H9 (cell line): ENCODE measurements at regions not wholly inside any gene's neighbourhood (a gene's known extent, or its start where the extent isn't known, plus 50 kb on each side); places are given as distances from the start of the nearest gene placed in this dataset.

Experiments used
- DNase-seq: peaks from one replicate; pipeline ENCODE4 v3.0.0-alpha.2; 2017
- H2AFZ ChIP-seq: one replicate; pipeline ENCODE4 v1.6.1; 2013; ENCODE audit warnings: mild to moderate bottlenecking, low read length, control low read depth, moderate library complexity
- H2AK5ac ChIP-seq: 2 replicates; pipeline ENCODE4 v1.6.1; 2013; ENCODE audit warnings: low read length, control low read depth, mixed read lengths; ENCODE audit not compliant: insufficient read length
- H2BK120ac ChIP-seq: one replicate; pipeline ENCODE4 v1.6.1; 2013; ENCODE audit warnings: low read depth, mild to moderate bottlenecking, low read length, control low read depth, inconsistent platforms; ENCODE audit not compliant: poor library complexity, severe bottlenecking
- H2BK12ac ChIP-seq: 2 replicates; pipeline ENCODE4 v1.6.1; 2013; ENCODE audit warnings: low read length, control low read depth, mixed read lengths, low read depth; ENCODE audit not compliant: insufficient read length
- H2BK15ac ChIP-seq: 2 replicates; pipeline ENCODE4 v1.6.1; 2013; ENCODE audit warnings: low read depth, low read length, control low read depth
- H2BK20ac ChIP-seq: one replicate; pipeline ENCODE4 v1.6.1; 2013; ENCODE audit warnings: low read depth, mild to moderate bottlenecking, low read length, control low read depth, inconsistent platforms; ENCODE audit not compliant: poor library complexity, severe bottlenecking
- H2BK5ac ChIP-seq: 2 replicates; pipeline ENCODE4 v1.6.1; 2013; ENCODE audit warnings: low read length, control low read depth, mixed read lengths; ENCODE audit not compliant: insufficient read length
- H3K14ac ChIP-seq: 2 replicates; pipeline ENCODE4 v1.6.1; 2013; ENCODE audit warnings: low read length, control low read depth; ENCODE audit not compliant: insufficient read depth
- H3K18ac ChIP-seq: 2 replicates; pipeline ENCODE4 v1.6.1; 2013; ENCODE audit warnings: low read depth, mild to moderate bottlenecking, mixed read lengths, low read length, control low read depth; ENCODE audit not compliant: insufficient read length
- H3K23ac ChIP-seq: 2 replicates; pipeline ENCODE4 v1.6.1; 2013; ENCODE audit warnings: low read length, control low read depth, mixed read lengths, low read depth; ENCODE audit not compliant: insufficient read length
- H3K23me2 ChIP-seq: 2 replicates; pipeline ENCODE4 v1.6.1; 2013; ENCODE audit warnings: low read depth, mild to moderate bottlenecking, mixed read lengths, low read length, control low read depth; ENCODE audit not compliant: insufficient read length, poor library complexity, severe bottlenecking
- H3K27ac ChIP-seq: 2 replicates; pipeline ENCODE4 v1.5.1; 2013; ENCODE audit warnings: low read length, control low read depth, mixed read lengths, low read depth; ENCODE audit not compliant: insufficient read length
- H3K27me3 ChIP-seq: 2 replicates; pipeline ENCODE4 v1.6.1; 2013; ENCODE audit warnings: low read length, control low read depth, inconsistent platforms; ENCODE audit not compliant: insufficient read depth
- H3K4ac ChIP-seq: 2 replicates; pipeline ENCODE4 v1.6.1; 2013; ENCODE audit warnings: low read depth, mild to moderate bottlenecking, control low read depth, inconsistent platforms, low read length, moderate library complexity
- H3K4me1 ChIP-seq: 2 replicates; pipeline ENCODE4 v1.6.1; 2013; ENCODE audit warnings: low read length, control low read depth, inconsistent platforms; ENCODE audit not compliant: insufficient read depth
- H3K4me2 ChIP-seq: 2 replicates; pipeline ENCODE4 v1.6.1; 2013; ENCODE audit warnings: low read length, control low read depth, mixed read lengths; ENCODE audit not compliant: insufficient read length, insufficient read depth
- H3K56ac ChIP-seq: 2 replicates; pipeline ENCODE4 v1.6.1; 2013; ENCODE audit warnings: low read depth, mild to moderate bottlenecking, mixed read lengths, low read length, control low read depth; ENCODE audit not compliant: insufficient read length
- H3K79me1 ChIP-seq: 2 replicates; pipeline ENCODE4 v1.6.1; 2013; ENCODE audit warnings: low read depth, mild to moderate bottlenecking, moderate library complexity, low read length, control low read depth, inconsistent platforms; ENCODE audit not compliant: insufficient read depth, poor library complexity, severe bottlenecking
- H3K79me2 ChIP-seq: 2 replicates; pipeline ENCODE4 v1.6.1; 2013; ENCODE audit warnings: low read length, control low read depth, inconsistent platforms; ENCODE audit not compliant: insufficient read depth
- H3K9ac ChIP-seq: 2 replicates; pipeline ENCODE4 v1.6.1; 2013; ENCODE audit warnings: low read length, control low read depth, mixed read lengths; ENCODE audit not compliant: insufficient read length; ENCODE audit errors: extremely low read depth
- H3K9me3 ChIP-seq: one replicate; pipeline ENCODE4 v1.6.1; 2013; ENCODE audit warnings: low read depth, low read length, inconsistent platforms; ENCODE audit not compliant: control insufficient read depth
- H3T11ph ChIP-seq: one replicate; pipeline ENCODE4 v1.6.1; 2013; ENCODE audit warnings: mild to moderate bottlenecking, low read length, control low read depth, inconsistent platforms
- H4K20me1 ChIP-seq: one replicate; pipeline ENCODE4 v1.6.1; 2013; ENCODE audit not compliant: control insufficient read depth, insufficient read length, insufficient read depth
- H4K5ac ChIP-seq: 2 replicates; pipeline ENCODE4 v1.6.1; 2013; ENCODE audit warnings: low read depth, mild to moderate bottlenecking, mixed read lengths, low read length, control low read depth; ENCODE audit not compliant: insufficient read length
- H4K8ac ChIP-seq: replicated peaks from 2 replicates; pipeline ENCODE4 v1.6.1; 2013; ENCODE audit warnings: low read length, control low read depth, mixed read lengths, low read depth; ENCODE audit not compliant: insufficient read length
- H4K91ac ChIP-seq: 2 replicates; pipeline ENCODE4 v1.6.1; 2013; ENCODE audit warnings: low read depth, mild to moderate bottlenecking, moderate library complexity, mixed read lengths, low read length, control low read depth; ENCODE audit not compliant: insufficient read length
- H3K27ac Mint-ChIP-seq, 3 experiments: 2 replicates in 2 of 3; 3 replicates in 1 of 3; pipeline ENCODE4 v1.8.0; 2020 to 2021; ENCODE audit warnings: mixed read lengths in 3 of 3, mild to moderate bottlenecking in 1 of 3, moderate library complexity in 1 of 3
- H3K27me3 Mint-ChIP-seq: 2 replicates; pipeline ENCODE4 v1.8.0; 2021; ENCODE audit warnings: low read depth, mild to moderate bottlenecking, moderate library complexity, mixed read lengths
- H3K36me3 Mint-ChIP-seq, 3 experiments: 2 replicates in 2 of 3; 3 replicates in 1 of 3; pipeline ENCODE4 v1.8.0; 2020 to 2021; ENCODE audit warnings: low read depth in 3 of 3, mixed read lengths in 3 of 3; ENCODE audit not compliant: insufficient read depth in 1 of 3
- H3K4me1 Mint-ChIP-seq, 2 experiments: 2 replicates each; pipeline ENCODE4 v1.8.0; 2020; ENCODE audit warnings: mixed read lengths in 2 of 2
- H3K4me3 Mint-ChIP-seq, 2 experiments: 2 replicates in 1 of 2; 3 replicates in 1 of 2; pipeline ENCODE4 v1.8.0; 2020 to 2021; ENCODE audit warnings: mild to moderate bottlenecking in 2 of 2, mixed read lengths in 2 of 2, moderate library complexity in 1 of 2
- H3K9me3 Mint-ChIP-seq, 2 experiments: 2 replicates in 1 of 2; 3 replicates in 1 of 2; pipeline ENCODE4 v1.8.0; 2020; ENCODE audit warnings: mild to moderate bottlenecking in 2 of 2, mixed read lengths in 2 of 2, moderate library complexity in 1 of 2
- WGBS: extraction: QIAGEN DNeasy Blood & Tissue Kit; methylation state at CpG from one replicate; pipeline ENCODE4 v1.1.7; 2013; ENCODE audit warnings: missing lambda C conversion rate, low lambda C conversion rate, mixed read lengths; ENCODE audit not compliant: insufficient read length; ENCODE audit errors: extremely low coverage; 5-methylcytosine and 5-hydroxymethylcytosine counted together
- TF ChIP-seq, protein P1 (sequence below): fragments of 200-600 bp; sonication (generic); conservative IDR thresholded peaks from 3 replicates; pipeline ENCODE4 v1.8.0; 2021; ENCODE audit warnings: antibody characterized with exemption, mild to moderate bottlenecking

DNA sequence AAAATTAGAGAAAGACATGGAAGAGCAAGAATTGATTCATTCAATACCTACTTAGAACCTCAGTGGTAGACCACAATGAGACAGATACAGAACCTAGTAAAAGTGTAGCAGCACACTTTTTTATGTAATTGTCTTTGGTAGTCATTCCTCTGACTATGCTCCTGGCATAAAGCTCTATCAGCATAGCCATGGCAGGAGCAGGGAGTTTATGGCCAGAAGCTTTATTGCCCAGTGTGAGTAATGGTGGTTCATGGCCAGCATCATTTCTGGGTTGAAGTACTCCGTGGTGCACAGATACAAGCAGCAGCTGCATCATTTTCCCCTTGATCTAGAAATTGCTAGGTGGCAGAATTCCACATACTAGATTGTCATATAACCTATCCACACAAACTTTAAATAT is 352.6 kb downstream of the TBC1D4 start:
- no peak overlapping the region for H3K23ac ChIP-seq
- H3K18ac ChIP-seq = no peak overlapping the region
- no peak for DNase-seq
- Mint-ChIP-seq H3K27me3 (no peaks in the 10 kb centered on the region), H3K4me1 (no peaks in the 10 kb centered on the region), H3K9me3 (no peaks in the 10 kb centered on the region), H3K36me3 (no peaks in the 10 kb centered on the region), H3K4me3 (no peak overlapping the region), H3K27ac (no peak overlapping the region)
- no peak overlapping the region for H2AFZ ChIP-seq
- no peak overlapping the region for H3K4ac ChIP-seq
- no peaks in the 10 kb centered on the region for H3K27me3 ChIP-seq
- H2BK12ac ChIP-seq = no peak overlapping the region
- no peak overlapping the region for H2BK5ac ChIP-seq
- H3K9ac ChIP-seq = no peak overlapping the region
- no peaks in the 10 kb centered on the region for H3K79me2 ChIP-seq
- H3T11ph ChIP-seq = no peak overlapping the region
- H3K4me1 ChIP-seq = no peaks in the 10 kb centered on the region
- H4K5ac ChIP-seq = no peak overlapping the region
- H2BK20ac ChIP-seq = no peak overlapping the region
- no peak overlapping the region for H3K14ac ChIP-seq
- H4K8ac ChIP-seq = no peak overlapping the region
- TF ChIP-seq, protein P1, sequence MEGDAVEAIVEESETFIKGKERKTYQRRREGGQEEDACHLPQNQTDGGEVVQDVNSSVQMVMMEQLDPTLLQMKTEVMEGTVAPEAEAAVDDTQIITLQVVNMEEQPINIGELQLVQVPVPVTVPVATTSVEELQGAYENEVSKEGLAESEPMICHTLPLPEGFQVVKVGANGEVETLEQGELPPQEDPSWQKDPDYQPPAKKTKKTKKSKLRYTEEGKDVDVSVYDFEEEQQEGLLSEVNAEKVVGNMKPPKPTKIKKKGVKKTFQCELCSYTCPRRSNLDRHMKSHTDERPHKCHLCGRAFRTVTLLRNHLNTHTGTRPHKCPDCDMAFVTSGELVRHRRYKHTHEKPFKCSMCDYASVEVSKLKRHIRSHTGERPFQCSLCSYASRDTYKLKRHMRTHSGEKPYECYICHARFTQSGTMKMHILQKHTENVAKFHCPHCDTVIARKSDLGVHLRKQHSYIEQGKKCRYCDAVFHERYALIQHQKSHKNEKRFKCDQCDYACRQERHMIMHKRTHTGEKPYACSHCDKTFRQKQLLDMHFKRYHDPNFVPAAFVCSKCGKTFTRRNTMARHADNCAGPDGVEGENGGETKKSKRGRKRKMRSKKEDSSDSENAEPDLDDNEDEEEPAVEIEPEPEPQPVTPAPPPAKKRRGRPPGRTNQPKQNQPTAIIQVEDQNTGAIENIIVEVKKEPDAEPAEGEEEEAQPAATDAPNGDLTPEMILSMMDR = no peak
- no peak overlapping the region for H2BK120ac ChIP-seq
- H3K79me1 ChIP-seq = no peaks in the 10 kb centered on the region
- no peak overlapping the region for H3K27ac ChIP-seq
- WGBS = no CpG with 5 or more reads among the region's 1 CpG
- no peak overlapping the region for H3K4me2 ChIP-seq
- no peak overlapping the region for H2BK15ac ChIP-seq
- no peak overlapping the region for H2AK5ac ChIP-seq
- no peaks in the 10 kb centered on the region for H4K20me1 ChIP-seq
- no peak overlapping the region for H3K56ac ChIP-seq
- no peak overlapping the region for H4K91ac ChIP-seq
- H3K9me3 ChIP-seq = no peaks in the 10 kb centered on the region
- no peaks in the 10 kb centered on the region for H3K23me2 ChIP-seq
